ENCODE measurements at regions not wholly inside any gene's neighbourhood (a gene's known extent, or its start where the extent isn't known, plus 50 kb on each side); places are given as distances from the start of the nearest gene placed in this dataset.

DNA sequence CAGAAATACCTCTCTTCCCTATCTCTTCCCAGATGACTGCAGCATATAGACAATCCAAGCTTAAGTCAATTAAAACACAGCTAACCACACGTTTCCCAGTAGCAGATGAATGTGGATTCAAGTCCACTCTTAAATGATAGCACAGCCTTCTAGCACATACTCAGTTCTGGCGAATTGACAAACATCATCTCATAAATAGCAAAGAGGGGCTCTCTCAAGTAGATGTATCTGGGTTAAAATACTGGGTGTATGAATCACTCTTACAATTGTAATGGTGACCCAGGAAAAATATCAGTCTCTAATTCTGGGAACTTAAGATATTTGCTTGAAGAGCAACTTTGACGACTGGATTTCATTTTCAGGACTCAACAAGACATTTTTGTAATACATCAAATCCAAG, 67.0 kb upstream of the HAPLN1 start:
- H3K36me3 ChIP-seq: no peaks in the 10 kb centered on the region

GRCh38 chr5:83785176-83785668, 64.6 kb upstream of the HAPLN1 start:
- WGBS, 2 donors (ENCODE audit: low coverage in 1 of 2): 70 to 81% methylated on average over 6 of the region's 6 CpGs
- H3K4me1 ChIP-seq: peaks cover 0 to 6% (median 0%) of the 10 kb centered on the region in 3 donors
- H3K9me3 ChIP-seq: no peaks in the 10 kb centered on the region
- no peak overlapping the region for H3K4me3 ChIP-seq
- H3K27me3 ChIP-seq: no peaks in the 10 kb centered on the region
- no peak for TF ChIP-seq POLR2A (IDR thresholded peaks at IDR 0.05)
- no peak for TF ChIP-seq POLR2AphosphoS5 (IDR thresholded peaks at IDR 0.05)
- TF ChIP-seq EP300 (IDR thresholded peaks at IDR 0.05): no peak
- TF ChIP-seq, protein P1, sequence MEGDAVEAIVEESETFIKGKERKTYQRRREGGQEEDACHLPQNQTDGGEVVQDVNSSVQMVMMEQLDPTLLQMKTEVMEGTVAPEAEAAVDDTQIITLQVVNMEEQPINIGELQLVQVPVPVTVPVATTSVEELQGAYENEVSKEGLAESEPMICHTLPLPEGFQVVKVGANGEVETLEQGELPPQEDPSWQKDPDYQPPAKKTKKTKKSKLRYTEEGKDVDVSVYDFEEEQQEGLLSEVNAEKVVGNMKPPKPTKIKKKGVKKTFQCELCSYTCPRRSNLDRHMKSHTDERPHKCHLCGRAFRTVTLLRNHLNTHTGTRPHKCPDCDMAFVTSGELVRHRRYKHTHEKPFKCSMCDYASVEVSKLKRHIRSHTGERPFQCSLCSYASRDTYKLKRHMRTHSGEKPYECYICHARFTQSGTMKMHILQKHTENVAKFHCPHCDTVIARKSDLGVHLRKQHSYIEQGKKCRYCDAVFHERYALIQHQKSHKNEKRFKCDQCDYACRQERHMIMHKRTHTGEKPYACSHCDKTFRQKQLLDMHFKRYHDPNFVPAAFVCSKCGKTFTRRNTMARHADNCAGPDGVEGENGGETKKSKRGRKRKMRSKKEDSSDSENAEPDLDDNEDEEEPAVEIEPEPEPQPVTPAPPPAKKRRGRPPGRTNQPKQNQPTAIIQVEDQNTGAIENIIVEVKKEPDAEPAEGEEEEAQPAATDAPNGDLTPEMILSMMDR (IDR thresholded peaks at IDR 0.05): no peak
- no peaks in the 10 kb centered on the region for H3K36me3 ChIP-seq
- no peak overlapping the region for H3K27ac ChIP-seq
- no peak for ATAC-seq

More for the DNA sequence above, 67.0 kb upstream of the HAPLN1 start:
- Histone ChIP-seq H3K27me3 (no peaks in the 10 kb centered on the region), H3K4me3 (no peak overlapping the region), H3K9me3 (no peaks in the 10 kb centered on the region), H3K27ac (no peak overlapping the region), H3K4me1 (no peaks in the 10 kb centered on the region)
- no peak for ATAC-seq
- 75 to 81% methylated on average over 2 to 3 of the region's 3 CpGs for WGBS, 2 donors (ENCODE audit: low coverage in 1 of 2)
- TF ChIP-seq, protein P1 (IDR thresholded peaks at IDR 0.05): no peak
- TF ChIP-seq EP300 (IDR thresholded peaks at IDR 0.05) (no peak), POLR2A (IDR thresholded peaks at IDR 0.05) (no peak), POLR2AphosphoS5 (IDR thresholded peaks at IDR 0.05) (no peak)

DNA sequence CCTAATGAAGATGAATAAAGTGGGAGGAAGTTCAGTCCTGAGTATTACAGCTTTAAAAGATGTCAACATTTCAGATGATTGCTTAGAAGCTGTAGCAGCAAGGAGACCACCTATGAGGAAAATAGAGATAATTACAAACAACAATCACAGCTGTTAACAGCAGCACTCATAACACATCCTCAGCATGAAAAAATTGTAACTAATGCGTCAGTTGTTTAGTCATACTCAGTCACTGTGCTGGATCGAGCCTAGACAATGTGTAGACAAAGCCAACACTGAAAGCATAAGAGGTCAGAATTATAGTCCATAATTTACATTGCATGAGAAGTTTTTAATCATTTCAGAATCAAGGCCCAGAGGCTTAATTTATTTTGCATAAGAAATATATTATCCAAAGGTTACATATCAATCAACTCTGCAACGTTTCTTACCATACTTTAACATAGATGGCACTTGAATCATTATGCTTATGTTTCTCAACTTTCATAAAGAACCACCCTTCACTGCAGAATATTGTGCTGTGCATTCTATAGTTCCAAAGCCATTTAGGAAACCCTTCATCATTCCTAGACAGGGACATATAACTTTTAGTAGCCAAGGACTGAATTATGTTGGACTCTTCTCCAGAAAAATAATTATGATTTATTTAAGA, 60.2 kb upstream of the HAPLN1 start:
- Histone ChIP-seq H3K4me3 (no peak overlapping the region), H3K27ac (no peak overlapping the region), H3K9me3 (no peaks in the 10 kb centered on the region), H3K4me1 (peaks cover 0 to 16% (median 0%) of the 10 kb centered on the region in 3 donors), H3K27me3 (no peaks in the 10 kb centered on the region), H3K36me3 (no peaks in the 10 kb centered on the region)
- WGBS, 2 donors (ENCODE audit: low coverage in 1 of 2): 17 to 63% methylated on average over 3 of the region's 3 CpGs
- TF ChIP-seq EP300 (IDR thresholded peaks at IDR 0.05): no peak
- TF ChIP-seq POLR2A (IDR thresholded peaks at IDR 0.05): no peak
- TF ChIP-seq POLR2AphosphoS5 (IDR thresholded peaks at IDR 0.05): no peak
- TF ChIP-seq, protein P1 (IDR thresholded peaks at IDR 0.05): no peak
- no peak for ATAC-seq

GRCh38 chr5:83777856-83778255, 57.2 kb upstream of the HAPLN1 start:
- TF ChIP-seq, protein P1 (IDR thresholded peaks at IDR 0.05): no peak
- no peaks in the 10 kb centered on the region for H3K36me3 ChIP-seq
- H3K27me3 ChIP-seq: no peaks in the 10 kb centered on the region
- no peak overlapping the region for H3K27ac ChIP-seq
- ATAC-seq: no peak
- no peaks in the 10 kb centered on the region for H3K9me3 ChIP-seq
- no peak overlapping the region for H3K4me3 ChIP-seq
- peaks cover 0 to 16% (median 0%) of the 10 kb centered on the region in 3 donors for H3K4me1 ChIP-seq

GRCh38 chr5:83776437-83777031, 55.9 kb upstream of the HAPLN1 start:
- ATAC-seq: no peak
- TF ChIP-seq POLR2A (IDR thresholded peaks at IDR 0.05): no peak
- TF ChIP-seq POLR2AphosphoS5 (IDR thresholded peaks at IDR 0.05): no peak
- TF ChIP-seq EP300 (IDR thresholded peaks at IDR 0.05): no peak
- TF ChIP-seq, protein P1 (IDR thresholded peaks at IDR 0.05): no peak
- Histone ChIP-seq H3K36me3 (no peaks in the 10 kb centered on the region), H3K27me3 (no peaks in the 10 kb centered on the region), H3K4me1 (peaks cover 0 to 11% (median 0%) of the 10 kb centered on the region in 3 donors), H3K4me3 (no peak overlapping the region), H3K27ac (no peak overlapping the region), H3K9me3 (no peaks in the 10 kb centered on the region)
- 67 to 80% methylated on average over 1 of the region's 1 CpG for WGBS, 2 donors (ENCODE audit: low coverage in 1 of 2)
